A549 (cell line): ENCODE measurements at regions not wholly inside any gene's neighbourhood (a gene's known extent, or its start where the extent isn't known, plus 50 kb on each side); places are given as distances from the start of the nearest gene placed in this dataset.

Experiments
- HEYL ChIP-seq: fragments of 250-450 bp; sonication (Bioruptor Pico); IDR thresholded peaks from 2 replicates; pipeline ENCODE4 v1.8.0; 2021; ENCODE audit warnings: mild to moderate bottlenecking, moderate library complexity
- TF ChIP-seq, protein P1 (sequence below): fragments of >200 bp; sonication (Bioruptor Twin); formaldehyde crosslinking; IDR thresholded peaks from 3 replicates; pipeline ENCODE4 v1.5.1; 2016

DNA sequence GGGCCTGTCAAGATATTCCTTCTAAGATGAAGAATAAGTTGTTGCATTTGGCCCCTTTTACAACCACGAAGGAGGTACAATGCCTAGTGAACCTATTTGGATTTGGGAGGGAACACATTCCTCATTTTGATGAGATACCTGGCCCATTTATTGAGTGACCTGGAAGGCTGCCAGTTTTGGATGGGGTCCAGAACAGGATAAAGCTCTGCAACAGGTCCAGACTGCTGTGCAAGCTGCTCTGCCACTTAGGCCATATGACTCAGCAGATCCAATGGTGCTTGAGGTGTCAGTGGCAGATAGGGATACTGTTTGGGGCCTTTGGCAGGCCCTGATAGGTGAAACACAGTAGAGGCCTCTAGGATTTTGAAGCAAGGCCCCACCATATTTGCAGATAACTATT is 704.6 kb downstream of the CCSER2 start:
- TF ChIP-seq, protein P1, sequence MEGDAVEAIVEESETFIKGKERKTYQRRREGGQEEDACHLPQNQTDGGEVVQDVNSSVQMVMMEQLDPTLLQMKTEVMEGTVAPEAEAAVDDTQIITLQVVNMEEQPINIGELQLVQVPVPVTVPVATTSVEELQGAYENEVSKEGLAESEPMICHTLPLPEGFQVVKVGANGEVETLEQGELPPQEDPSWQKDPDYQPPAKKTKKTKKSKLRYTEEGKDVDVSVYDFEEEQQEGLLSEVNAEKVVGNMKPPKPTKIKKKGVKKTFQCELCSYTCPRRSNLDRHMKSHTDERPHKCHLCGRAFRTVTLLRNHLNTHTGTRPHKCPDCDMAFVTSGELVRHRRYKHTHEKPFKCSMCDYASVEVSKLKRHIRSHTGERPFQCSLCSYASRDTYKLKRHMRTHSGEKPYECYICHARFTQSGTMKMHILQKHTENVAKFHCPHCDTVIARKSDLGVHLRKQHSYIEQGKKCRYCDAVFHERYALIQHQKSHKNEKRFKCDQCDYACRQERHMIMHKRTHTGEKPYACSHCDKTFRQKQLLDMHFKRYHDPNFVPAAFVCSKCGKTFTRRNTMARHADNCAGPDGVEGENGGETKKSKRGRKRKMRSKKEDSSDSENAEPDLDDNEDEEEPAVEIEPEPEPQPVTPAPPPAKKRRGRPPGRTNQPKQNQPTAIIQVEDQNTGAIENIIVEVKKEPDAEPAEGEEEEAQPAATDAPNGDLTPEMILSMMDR = no peak
- no peak for TF ChIP-seq HEYL (CRISPR knock-in tag)
